CMK (cell line): ENCODE measurements at regions not wholly inside any gene's neighbourhood (a gene's known extent, or its start where the extent isn't known, plus 50 kb on each side); places are given as distances from the start of the nearest gene placed in this dataset.

Experiments used
- DNase-seq: peaks from one replicate; pipeline ENCODE4 v3.0.0-alpha.2; 2010; ENCODE audit warnings: low read depth

DNA sequence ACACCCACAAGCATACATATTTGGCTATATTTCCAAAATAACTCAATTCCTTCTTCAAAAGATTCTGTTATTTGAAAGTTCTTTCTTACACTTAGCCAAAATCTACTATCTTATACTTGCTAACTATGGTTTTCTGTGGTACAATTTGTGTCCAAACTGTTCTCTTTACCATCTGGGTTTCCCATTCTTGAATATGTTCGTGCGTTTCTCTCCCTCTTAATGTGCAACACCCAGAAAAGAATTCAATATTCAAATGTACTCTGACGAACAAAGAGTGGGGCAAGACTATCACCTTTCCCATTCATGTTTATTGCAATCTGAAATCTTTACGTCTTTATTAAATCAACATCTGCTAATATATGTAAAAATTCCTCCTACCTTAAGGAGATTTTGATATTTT lies 912.7 kb downstream of the FAT4 start:
- DNase-seq = no peak

DNA sequence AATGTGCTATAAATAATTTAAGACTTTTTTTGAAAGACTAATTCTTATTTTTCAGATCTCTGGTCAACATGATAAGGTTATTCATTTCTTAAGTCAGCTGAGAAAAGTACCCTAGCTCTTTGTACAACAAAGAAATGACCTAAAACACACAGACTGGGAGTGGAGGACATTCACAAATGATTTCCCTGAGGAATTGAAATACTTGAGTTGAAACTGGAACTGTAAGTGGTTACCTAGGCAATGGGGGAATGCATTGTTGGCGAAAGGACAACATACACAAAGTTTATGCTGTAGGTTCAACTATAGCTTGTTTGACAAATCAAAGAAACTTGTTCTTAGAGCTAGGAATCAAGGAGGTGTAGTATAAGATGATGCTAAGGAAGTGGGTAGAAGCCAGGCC lies 915.5 kb downstream of the FAT4 start:
- DNase-seq = no peak

DNA sequence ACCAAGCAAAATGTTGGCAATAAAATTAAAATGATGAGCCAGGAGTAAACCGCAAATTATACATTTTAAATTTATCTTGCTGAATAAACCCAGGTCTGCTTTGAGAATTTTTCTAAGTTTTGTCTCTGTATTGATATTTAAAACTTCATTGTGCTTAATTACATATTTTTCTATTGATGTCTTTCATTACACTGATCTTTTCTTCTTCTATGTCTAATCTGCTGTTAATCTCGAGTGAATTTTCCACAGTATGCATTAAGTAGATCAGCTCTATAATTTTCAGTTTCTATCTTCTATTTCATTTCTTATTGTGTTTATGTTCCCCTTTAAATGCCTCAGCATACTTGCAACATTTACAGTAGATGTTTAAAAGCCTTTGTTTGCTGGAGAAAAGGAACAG lies 918.7 kb downstream of the FAT4 start:
- DNase-seq = no peak

DNA sequence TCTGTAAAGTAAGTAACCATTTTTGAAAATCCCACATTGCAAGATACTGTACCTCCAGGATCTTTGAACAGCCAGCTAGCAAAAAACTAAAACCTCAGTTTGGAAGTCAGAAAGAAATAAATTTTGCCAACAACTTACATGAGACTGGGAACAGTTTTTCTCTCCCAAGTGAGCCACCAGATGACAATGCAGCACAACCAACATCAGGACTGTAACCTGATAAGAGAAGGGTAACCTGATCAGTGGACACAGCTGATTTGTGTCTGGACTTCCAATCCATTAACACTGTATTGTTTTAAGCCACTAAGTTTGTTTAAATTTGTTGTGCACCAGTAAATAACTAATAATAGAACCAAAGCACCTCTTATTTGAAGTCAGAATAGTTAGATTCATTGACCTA lies 923.3 kb downstream of the FAT4 start:
- no peak for DNase-seq

DNA sequence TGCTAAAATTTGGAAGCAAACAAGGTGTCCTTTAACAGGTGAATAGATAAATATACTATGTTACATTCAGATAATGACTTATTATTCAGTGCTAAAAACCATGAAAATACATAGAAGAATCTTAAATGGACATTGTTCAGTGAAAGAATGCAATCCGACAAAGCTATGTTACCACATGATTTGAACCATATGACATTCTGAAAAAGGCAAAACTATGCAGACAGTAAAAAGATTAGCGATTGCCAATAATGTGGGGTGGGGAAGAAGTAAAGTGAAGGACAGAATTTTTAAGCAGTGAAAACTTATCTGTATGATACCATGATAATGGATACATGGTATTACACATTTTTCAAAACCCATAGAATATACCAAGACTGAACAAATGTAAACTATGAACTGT lies 926.9 kb downstream of the FAT4 start:
- no peak for DNase-seq

DNA sequence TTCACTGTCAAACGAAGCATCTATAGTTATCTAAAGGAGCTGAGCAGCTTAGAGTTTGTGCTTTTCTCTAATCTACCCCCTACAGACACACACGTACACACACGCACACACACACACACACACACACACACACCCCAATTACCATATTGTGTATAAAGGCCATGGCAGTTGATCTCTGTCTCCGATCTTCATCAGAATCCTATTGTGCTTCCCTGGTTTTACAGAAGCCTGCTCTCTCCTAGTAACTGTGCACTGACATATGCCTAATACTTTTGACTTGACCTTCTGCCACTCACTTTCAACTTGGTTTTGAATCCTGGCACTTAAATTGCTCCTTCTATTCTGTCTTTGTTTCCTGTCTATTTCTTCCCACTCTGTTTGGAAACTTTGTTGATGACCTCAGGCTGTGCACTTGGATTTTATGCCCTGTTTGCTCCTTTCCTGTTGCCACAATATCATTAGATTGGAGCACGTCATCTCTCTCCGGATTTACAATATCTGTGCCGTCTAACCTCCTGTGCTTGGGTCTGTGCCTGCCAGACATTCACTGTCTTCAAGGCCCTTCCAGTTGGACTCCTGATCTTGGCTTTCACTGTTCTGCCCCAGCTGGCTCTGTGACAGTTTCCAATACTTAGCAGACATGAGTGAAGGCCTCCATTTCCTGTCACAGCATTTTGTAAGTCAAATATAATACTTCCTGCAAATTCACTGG lies 928.1 kb downstream of the FAT4 start:
- no peak for DNase-seq

DNA sequence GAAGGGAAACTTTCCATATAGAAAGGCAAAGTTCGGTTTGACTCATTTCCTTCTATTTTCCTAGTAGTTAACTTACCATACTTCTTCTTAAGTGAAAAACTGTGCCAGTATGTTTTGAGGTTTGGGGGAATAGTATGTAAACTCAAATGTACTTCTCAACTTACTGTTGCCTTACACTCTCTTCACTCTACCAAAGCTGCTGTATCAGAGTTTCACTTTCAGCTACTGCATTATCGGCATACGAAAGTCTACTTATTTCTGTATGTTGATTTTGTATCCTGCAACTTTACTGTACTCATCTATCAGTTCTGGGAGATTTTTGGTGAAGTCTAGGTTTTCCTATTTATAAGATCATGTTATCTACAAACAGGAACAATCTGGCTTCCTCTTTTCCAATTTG lies 932.7 kb downstream of the FAT4 start:
- DNase-seq = no peak

DNA sequence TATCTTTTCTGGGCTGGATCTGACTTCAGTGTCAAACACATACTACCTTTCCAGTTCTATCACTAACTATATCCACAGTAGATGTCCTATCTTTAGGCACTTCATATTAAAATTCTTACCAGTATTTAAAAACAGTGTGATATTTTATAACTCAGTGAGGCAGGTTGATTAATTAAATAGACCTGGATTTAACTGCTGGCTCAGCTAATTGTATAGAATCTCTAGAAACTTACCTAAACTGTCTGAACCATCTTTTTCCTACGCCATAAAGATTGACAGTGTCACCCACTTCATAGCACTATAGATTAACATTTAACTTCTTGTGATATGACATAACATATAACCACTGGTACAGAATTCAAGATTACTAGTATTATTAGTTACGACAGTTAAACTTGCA lies 935.3 kb downstream of the FAT4 start:
- DNase-seq = no peak

DNA sequence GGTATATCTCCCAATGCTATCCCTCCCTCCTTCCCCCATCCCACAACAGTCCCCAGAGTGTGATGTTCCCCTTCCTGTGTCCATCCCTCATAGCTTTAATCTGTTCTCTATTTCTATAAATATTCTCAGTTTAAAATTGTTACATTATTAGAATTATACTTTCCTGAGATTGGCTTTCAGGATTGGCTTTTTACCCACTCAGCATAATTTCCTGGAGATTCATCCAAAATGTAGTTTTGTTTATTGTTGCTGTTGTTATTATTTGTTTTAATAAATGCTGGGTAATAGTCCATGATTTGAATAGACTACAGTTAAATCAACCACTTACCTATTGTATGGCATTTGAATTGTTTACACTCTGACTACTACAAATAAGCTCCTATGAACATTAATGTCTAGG lies 936.4 kb downstream of the FAT4 start:
- DNase-seq = no peak

DNA sequence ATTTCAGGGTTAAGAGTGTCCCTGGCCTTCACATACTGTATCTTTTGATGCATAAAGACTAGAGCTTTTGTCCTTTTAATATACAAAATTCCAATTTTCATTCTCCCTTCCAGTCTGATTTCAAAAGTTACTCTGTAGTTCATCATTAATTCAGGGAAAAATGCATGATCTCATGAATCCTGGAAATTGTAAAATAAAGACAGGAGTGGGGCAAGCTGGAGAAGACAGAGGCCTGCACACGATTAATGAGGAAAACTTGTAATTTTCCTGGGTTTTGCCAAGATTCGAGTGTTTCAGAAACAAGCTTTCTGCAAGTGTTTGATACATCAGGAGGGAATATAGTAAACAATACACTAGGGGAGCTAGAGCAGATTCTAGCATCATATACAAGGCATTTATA lies 947.9 kb downstream of the FAT4 start:
- DNase-seq = no peak

DNA sequence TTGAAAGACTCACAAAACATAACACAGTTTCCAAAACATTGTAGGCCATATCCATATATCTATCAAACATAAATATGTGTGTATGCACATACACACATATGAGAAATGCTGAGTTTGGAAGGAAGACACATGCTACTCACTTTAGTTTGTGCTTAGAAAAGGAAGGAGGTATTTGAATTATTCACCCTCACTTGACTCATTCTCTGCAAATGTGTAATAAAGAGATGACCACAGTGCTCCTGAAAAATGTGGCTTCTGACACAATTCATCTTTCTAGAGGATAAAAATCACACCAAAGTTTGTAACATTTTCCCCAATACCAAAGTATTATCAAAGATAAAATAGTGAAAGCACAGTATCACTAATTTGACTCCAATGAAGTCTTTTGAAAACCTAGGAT lies 950.1 kb downstream of the FAT4 start:
- no peak for DNase-seq

DNA sequence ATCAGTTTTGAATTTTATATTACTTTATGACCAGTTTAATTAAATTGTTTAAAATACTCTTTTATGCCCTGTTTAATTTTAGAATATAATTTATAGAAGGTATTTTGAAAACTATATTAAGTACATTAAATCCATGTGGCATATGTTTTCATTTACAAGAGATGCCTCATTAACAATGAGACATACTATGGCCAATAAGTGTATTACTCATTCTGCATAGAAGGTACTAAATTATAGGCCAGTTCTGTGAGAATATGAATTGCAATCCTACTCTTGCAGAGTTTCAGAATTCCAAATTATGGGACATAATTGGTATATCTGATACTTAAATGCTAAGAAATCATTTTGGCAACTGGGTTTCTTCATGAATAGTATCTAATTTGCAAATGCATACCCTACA lies 951.1 kb downstream of the FAT4 start:
- no peak for DNase-seq

DNA sequence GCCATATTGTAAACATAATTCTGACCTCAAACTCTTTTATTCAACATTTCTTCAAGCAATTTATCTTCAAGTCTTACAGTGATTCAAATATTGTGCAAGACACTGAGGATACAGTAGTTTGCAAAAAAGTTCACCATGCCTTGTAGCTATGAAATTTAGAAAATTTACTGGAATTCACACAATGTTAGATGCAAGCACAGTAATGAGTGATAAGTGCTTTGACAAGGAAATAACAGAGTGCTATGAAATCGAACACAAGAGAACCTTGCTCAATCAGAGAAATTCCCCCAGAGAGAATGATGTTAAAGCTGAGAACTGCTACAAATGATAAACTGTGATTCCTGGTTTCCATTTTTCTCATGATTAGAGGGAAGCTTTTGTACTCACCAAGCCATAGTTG lies 952.9 kb downstream of the FAT4 start:
- no peak for DNase-seq

DNA sequence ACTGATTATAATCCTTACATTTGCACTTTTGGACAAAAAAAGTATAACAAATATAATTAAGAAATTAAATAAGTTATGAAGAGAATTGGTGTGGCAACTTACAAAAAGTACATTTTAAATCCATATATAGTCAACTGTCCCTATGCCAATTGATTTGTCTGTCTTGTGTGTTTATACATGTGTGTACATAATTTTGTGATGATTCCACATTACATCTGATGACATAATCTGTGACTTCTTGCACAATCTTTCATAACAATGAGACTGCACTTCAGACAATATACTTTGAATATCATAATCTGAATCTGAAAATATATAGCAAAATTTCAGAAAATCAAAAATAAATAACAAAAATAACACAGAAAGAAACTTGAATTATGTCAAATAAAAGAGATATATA lies 953.4 kb downstream of the FAT4 start:
- DNase-seq = no peak

DNA sequence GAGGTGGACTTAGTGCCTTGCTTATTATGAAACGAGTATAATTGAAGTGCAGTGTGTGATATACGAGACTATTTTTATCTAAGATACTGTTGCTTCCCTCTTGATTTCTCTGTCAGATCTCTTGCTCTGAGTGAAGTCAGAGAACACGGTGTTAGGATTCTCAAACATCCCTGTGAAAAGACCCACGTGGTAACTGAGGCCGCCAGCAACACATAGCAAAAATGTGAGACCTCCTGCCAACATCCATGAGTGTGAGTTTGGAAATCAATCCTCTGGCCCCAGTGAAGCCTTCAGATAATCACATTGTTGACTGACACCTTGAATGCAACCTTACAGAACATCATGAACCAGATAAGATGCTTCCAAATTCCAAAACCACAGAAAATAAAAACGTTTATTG lies 954.4 kb downstream of the FAT4 start:
- no peak for DNase-seq

DNA sequence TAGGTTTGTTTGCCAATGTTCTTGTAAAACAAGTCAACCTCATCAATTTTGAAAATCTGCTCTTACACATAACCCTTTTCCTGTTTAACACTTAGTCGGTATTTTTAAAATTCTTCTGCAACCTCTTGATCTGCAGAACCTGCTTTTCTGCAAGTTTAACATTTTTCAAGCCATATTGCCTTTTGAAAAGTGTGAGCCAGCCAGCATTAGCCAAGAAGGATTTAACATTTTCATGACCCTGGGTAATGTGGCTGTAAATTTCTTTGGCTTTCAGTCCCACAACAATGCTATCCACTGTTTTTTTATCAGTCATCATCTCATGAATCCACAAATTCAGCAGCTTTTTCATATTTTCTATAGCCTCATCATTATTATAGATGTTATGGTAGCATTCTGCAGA lies 956.5 kb downstream of the FAT4 start:
- no peak for DNase-seq

DNA sequence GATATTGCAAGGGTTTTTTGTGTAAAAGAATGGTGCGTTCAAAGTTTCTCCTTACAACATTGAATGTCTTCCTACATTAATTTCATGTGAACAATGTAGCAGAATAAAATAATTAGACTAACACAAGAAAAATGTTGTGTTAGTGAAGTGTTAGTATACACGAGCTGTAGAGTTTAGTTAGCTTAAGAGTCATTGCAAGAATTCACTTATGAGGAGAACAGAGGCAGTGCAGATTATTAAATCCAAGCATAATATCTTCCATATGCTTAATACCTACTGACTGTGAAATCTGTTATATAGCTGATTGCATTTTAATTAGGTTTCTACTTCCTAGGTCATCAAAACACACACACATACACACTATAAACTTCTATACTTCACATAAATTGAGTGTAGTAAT lies 959.0 kb downstream of the FAT4 start:
- no peak for DNase-seq

DNA sequence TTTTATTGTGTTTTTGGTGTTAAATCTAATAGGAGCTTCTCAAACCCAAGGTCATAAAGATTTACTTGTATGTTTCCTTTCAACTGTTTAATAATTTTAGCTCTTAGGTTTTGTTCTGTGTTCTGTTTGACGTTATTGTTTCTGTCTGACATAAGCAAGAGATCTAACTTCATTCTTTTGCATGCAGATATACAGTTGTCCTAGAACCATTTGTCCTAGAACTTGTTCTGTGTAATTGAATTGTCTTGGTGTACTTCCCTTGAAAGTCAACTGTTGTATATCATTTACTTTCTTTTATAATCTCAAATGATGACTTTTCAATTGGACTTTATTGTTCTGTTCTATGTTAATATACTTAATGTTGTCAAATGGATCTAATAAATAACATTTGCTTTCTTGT lies 977.1 kb downstream of the FAT4 start:
- DNase-seq = no peak

DNA sequence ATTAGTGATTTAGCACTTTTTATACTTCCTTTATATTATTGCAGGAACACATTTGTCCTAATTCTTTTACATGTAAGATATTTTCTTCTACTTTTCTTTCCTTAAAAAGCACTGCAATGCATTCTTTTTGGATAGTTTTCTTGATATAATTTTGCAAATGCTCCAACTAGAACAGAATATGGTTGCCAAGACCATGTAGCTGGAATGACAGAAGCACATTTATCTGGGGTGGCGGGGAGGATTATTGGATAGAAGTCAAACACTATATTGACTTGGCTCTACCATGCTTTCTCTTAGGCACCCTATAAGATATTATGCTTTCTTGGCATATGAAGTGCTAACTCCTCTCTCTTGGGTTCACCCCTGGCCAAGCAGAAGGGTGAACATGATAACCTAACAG lies 983.5 kb downstream of the FAT4 start:
- DNase-seq = no peak

DNA sequence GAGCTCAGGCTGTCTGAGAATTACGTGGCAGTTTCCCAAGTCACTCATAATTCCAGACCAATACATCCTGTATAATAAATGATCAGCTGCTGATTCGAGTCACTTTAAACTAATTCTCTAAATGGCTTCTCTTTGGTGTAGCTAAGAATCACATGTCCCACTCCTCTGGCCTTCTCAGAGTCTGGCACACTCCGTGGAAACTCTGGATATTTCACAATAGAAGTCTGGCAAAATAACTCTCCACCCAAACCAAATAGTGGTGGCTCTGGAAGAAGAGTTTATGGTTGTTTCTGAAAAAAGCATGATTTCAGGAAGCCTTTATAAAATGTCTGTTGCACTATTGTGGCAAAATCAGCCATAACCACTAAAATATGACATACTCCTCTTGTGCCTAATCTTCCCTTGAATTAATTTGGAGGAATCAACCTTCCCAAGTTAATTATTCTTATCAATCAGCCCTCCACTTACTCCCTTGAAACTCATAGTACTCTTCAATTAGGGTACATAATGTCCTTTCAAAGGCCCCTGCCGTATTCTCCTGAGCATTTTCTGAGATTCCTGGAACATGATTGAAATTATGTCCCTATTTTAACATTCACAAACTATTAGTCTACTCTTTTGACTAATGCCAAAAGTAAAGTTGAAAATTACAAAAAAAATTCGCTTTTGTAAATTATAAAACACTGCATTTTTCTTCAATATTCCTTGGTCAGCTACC lies 991.6 kb downstream of the FAT4 start:
- no peak for DNase-seq

DNA sequence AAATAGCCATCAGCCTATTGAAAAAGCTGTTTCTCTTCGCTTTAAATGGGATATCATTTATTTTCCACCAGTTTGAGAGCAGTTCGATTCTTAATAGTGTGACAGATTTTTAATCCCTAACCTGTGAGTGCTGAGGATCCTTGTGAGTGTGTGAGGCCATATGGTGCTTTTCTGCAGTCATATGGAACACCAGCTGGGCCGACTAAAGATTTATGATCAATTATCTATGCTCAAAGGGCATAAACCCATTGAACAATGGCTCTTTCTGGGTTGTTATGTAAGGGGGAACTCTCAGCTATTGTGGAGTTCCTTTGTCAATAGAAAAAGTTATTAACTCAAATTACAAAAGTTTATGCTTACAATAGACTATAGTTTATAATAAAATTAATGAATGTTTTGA lies 1003.6 kb downstream of the FAT4 start:
- no peak for DNase-seq

DNA sequence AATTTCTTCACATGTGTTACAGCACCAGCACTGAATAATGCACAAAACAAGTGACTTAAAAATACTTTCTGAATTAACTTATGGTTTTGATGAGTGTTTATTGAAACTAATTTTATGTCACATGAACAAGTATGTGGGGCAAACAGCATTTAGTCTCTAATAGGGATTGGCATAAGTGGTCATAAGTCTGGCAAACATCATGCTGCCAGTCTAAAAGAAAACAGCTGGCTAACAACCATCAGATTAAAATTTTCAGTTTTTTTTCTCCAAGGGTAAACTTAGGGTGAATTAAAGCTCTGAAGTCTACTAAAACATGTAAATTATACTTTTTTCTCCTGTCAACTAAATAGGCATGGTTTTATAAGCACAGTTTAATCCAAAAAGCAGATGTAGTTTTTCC lies 1014.2 kb downstream of the FAT4 start:
- no peak for DNase-seq

DNA sequence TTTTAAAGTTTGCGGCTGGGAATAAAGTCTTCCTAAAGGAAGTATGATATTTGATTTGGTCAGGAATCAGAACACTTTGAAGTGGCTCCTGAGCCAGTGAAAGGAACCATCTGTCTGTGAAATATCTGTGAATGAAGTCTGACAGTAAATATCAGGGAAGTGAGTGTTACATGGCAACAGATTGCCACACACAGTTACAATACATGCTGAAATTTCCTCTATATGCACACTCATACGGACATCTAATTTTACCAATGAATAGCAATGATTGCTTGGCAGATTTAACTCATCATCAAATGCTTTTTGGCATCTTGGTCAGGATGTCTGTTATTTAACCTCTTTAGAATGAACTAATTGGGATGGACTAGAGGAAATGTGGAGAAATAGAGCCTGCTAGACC lies 1023.8 kb downstream of the FAT4 start:
- no peak for DNase-seq

DNA sequence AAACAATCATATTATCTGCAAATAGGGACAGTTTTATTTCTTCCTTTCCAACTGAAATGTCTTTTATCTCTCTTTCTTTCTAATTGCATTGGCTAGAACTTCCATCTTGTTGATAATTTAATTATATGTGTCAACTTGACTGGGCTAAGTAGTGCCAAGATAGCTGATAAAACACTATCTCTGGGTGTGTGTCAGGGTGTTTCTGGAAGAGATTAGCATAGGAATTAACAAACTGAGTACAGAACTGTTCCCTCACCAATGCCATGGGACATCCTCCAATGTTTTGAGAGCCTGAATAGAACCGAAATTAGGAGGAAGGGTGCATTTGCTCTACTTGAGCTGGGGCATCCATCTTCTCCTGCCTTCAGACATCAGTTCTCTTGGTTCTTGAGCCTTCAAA lies 1027.2 kb downstream of the FAT4 start:
- no peak for DNase-seq
